HEK293 (cell line): ENCODE measurements at regions not wholly inside any gene's neighbourhood (a gene's known extent, or its start where the extent isn't known, plus 50 kb on each side); places are given as distances from the start of the nearest gene placed in this dataset.

Experiments used
- CTCF ChIA-PET: fragments of 350-600 bp; formaldehyde crosslinking; extraction: SDS; loops from one replicate; lab custom pipeline; 2021; ENCODE audit warnings: antibody characterized with exemption; lab: Yijun Ruan, JAX
- POLR2A ChIA-PET: fragments of 300-600 bp; formaldehyde crosslinking; extraction: SDS; loops from one replicate; lab custom pipeline; 2020; ENCODE audit warnings: antibody characterized with exemption, inconsistent platforms; lab: Yijun Ruan, JAX
- H3K27ac ChIP-seq: fragments of 200-500 bp; sonication (Bioruptor generic); 2 replicates; pipeline ENCODE4 v1.5.1; 2014; ENCODE audit warnings: low read depth, low read length, control low read depth, inconsistent platforms; ENCODE audit errors: extremely low read depth
- H3K36me3 ChIP-seq, 2 experiments: fragments of 200-500 bp in 1 of 2; sonication (Bioruptor generic) in 1 of 2; 1 replicate in 1 of 2; 2 replicates in 1 of 2; pipeline ENCODE4 v1.5.1; 2014 to 2017; ENCODE audit warnings: inconsistent platforms in 2 of 2, low read length in 2 of 2; ENCODE audit not compliant: control insufficient read depth in 2 of 2, insufficient read depth in 1 of 2
- H3K4me1 ChIP-seq: fragments of 200-500 bp; sonication (Bioruptor generic); 2 replicates; pipeline ENCODE4 v1.5.1; 2014; ENCODE audit warnings: mild to moderate bottlenecking, low read length, inconsistent platforms; ENCODE audit not compliant: control insufficient read depth, insufficient read depth
- H3K4me3 ChIP-seq: 2 replicates; pipeline ENCODE4 v1.5.1; 2011; ENCODE audit warnings: low read depth, mild to moderate bottlenecking, control low read depth, low read length, moderate library complexity
- H3K9me3 ChIP-seq: fragments of 200-500 bp; sonication (Bioruptor generic); 2 replicates; pipeline ENCODE4 v1.5.1; 2014; ENCODE audit warnings: low read depth, low read length, inconsistent platforms; ENCODE audit not compliant: control insufficient read depth, insufficient read depth
- GLI2 ChIP-seq: fragments of 450-650 bp; formaldehyde crosslinking; IDR thresholded peaks from 2 replicates; pipeline ENCODE4; 2017; ENCODE audit warnings: missing biosample characterization, missing genetic modification characterization, low read depth, borderline replicate concordance
- GLIS1 ChIP-seq: fragments of 450-650 bp; formaldehyde crosslinking; IDR thresholded peaks from 2 replicates; pipeline ENCODE4 v1.5.1; 2016; ENCODE audit warnings: missing biosample characterization, missing genetic modification characterization
- GLIS2 ChIP-seq: fragments of 450-650 bp; formaldehyde crosslinking; IDR thresholded peaks from 2 replicates; pipeline ENCODE4 v1.5.1; 2016; ENCODE audit warnings: missing biosample characterization, missing genetic modification characterization
- HOXD13 ChIP-seq: sonication (generic); formaldehyde crosslinking; IDR thresholded peaks from 2 replicates; pipeline ENCODE4 v1.8.0; 2022; ENCODE audit warnings: missing genetic modification reagents, borderline replicate concordance
- KLF8 ChIP-seq: fragments of 450-650 bp; formaldehyde crosslinking; IDR thresholded peaks from 2 replicates; pipeline ENCODE4 v1.5.1; 2016; ENCODE audit warnings: missing biosample characterization, missing genetic modification characterization
- RBAK ChIP-seq: fragments of 450-650 bp; formaldehyde crosslinking; IDR thresholded peaks from 2 replicates; pipeline ENCODE4 v1.5.1; 2016; ENCODE audit warnings: missing biosample characterization, missing genetic modification characterization
- SCRT1 ChIP-seq: fragments of 450-650 bp; formaldehyde crosslinking; IDR thresholded peaks from 2 replicates; pipeline ENCODE4 v1.5.1; 2016; ENCODE audit warnings: missing biosample characterization, missing genetic modification characterization, borderline replicate concordance
- SP7 ChIP-seq: fragments of 450-650 bp; formaldehyde crosslinking; IDR thresholded peaks from 2 replicates; pipeline ENCODE4 v1.5.1; 2016; ENCODE audit warnings: missing biosample characterization, missing genetic modification characterization
- WT1 ChIP-seq: fragments of 450-650 bp; formaldehyde crosslinking; IDR thresholded peaks from 2 replicates; pipeline ENCODE4 v1.5.1; 2016; ENCODE audit warnings: missing biosample characterization, missing genetic modification characterization
- ZBTB8A ChIP-seq: fragments of 450-650 bp; formaldehyde crosslinking; IDR thresholded peaks from 2 replicates; pipeline ENCODE4 v1.5.1; 2016; ENCODE audit warnings: missing biosample characterization, missing genetic modification characterization
- ZIC2 ChIP-seq: fragments of 450-650 bp; formaldehyde crosslinking; IDR thresholded peaks from 2 replicates; pipeline ENCODE4 v1.5.1; 2016; ENCODE audit warnings: missing biosample characterization, missing genetic modification characterization
- ZNF10 ChIP-seq: fragments of 450-650 bp; formaldehyde crosslinking; IDR thresholded peaks from 2 replicates; pipeline ENCODE4 v1.5.1; 2017; ENCODE audit warnings: missing biosample characterization, missing genetic modification characterization
- ZNF146 ChIP-seq: fragments of 450-650 bp; formaldehyde crosslinking; IDR thresholded peaks from 2 replicates; pipeline ENCODE4 v1.5.1; 2016; ENCODE audit warnings: missing biosample characterization, missing genetic modification characterization
- ZNF157 ChIP-seq: fragments of 450-650 bp; formaldehyde crosslinking; IDR thresholded peaks from 2 replicates; pipeline ENCODE4 v1.5.1; 2016; ENCODE audit warnings: missing biosample characterization, missing genetic modification characterization
- ZNF16 ChIP-seq: fragments of 450-650 bp; formaldehyde crosslinking; IDR thresholded peaks from 2 replicates; pipeline ENCODE4 v1.5.1; 2016; ENCODE audit warnings: low read depth, missing biosample characterization, missing genetic modification characterization
- ZNF274 ChIP-seq, 2 experiments: fragments of 200-500 bp in 1 of 2; fragments of 450-650 bp in 1 of 2; sonication (Bioruptor generic) in 1 of 2; formaldehyde crosslinking in 1 of 2; IDR thresholded peaks; 2 replicates each; pipeline versions ENCODE4 v1.5.1 to v1.6.1; 2014 to 2016; ENCODE audit warnings: borderline replicate concordance in 1 of 2, inconsistent platforms in 1 of 2, low read length in 1 of 2, missing biosample characterization in 1 of 2, missing genetic modification characterization in 1 of 2
- ZNF404 ChIP-seq: fragments of 450-650 bp; formaldehyde crosslinking; IDR thresholded peaks from 2 replicates; pipeline ENCODE4 v1.5.1; 2017; ENCODE audit warnings: missing biosample characterization, missing genetic modification characterization
- ZNF747 ChIP-seq: fragments of 450-650 bp; formaldehyde crosslinking; IDR thresholded peaks from 2 replicates; pipeline ENCODE4 v1.5.1; 2016; ENCODE audit warnings: missing biosample characterization, missing genetic modification characterization
- ZNF76 ChIP-seq: fragments of 450-650 bp; formaldehyde crosslinking; IDR thresholded peaks from 2 replicates; pipeline ENCODE4; 2016; ENCODE audit warnings: low read depth, missing biosample characterization, missing genetic modification characterization, borderline replicate concordance
- ZNF768 ChIP-seq: fragments of 450-650 bp; formaldehyde crosslinking; IDR thresholded peaks from 2 replicates; pipeline ENCODE4 v1.5.1; 2018; ENCODE audit warnings: missing biosample characterization, mild to moderate bottlenecking, missing genetic modification characterization
- ZNF777 ChIP-seq: fragments of 450-650 bp; formaldehyde crosslinking; IDR thresholded peaks from 2 replicates; pipeline ENCODE4 v1.5.1; 2017; ENCODE audit warnings: missing biosample characterization, missing genetic modification characterization, borderline replicate concordance
- ZNF785 ChIP-seq: fragments of 450-650 bp; formaldehyde crosslinking; IDR thresholded peaks from 2 replicates; pipeline ENCODE4 v1.5.1; 2016; ENCODE audit warnings: missing biosample characterization, missing genetic modification characterization
- ZNF792 ChIP-seq: fragments of 450-650 bp; formaldehyde crosslinking; IDR thresholded peaks from 2 replicates; pipeline ENCODE4 v1.5.1; 2016; ENCODE audit warnings: missing biosample characterization, missing genetic modification characterization
- TF ChIP-seq, protein P1 (sequence below): fragments of 450-650 bp; formaldehyde crosslinking; IDR thresholded peaks from 2 replicates; pipeline ENCODE4 v1.5.1; 2017; ENCODE audit warnings: missing biosample characterization, missing genetic modification characterization
- TF ChIP-seq, protein P2 (sequence below): fragments of 450-650 bp; formaldehyde crosslinking; IDR thresholded peaks from 2 replicates; pipeline ENCODE4 v1.5.1; 2016; ENCODE audit warnings: missing biosample characterization, missing genetic modification characterization
- TF ChIP-seq, protein P3 (sequence below): fragments of 450-650 bp; formaldehyde crosslinking; IDR thresholded peaks from 2 replicates; pipeline ENCODE4 v1.5.1; 2017; ENCODE audit warnings: missing biosample characterization, missing genetic modification characterization
- TF ChIP-seq, protein P4 (sequence below): IDR thresholded peaks from 2 replicates; pipeline ENCODE4 v1.6.1; 2011; ENCODE audit warnings: mild to moderate bottlenecking, low read depth, low read length, borderline replicate concordance

DNA sequence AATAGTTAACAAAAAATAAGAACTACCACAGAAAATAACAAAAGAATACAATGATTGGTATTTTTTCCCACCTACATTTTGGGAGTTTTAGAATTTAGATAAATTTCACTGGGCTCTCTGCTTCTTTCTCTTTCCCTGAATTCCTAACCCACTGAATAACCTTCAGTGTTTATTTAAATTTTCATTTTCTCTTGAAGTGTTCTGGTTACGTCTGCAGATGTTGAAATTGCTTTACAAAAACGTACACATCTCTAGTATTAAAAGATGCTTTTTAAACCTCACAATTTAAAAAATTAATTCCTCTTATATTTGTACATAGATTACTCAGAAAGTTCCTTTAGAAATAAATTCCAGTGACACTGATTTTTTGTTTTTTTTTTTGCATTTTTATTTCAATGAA lies 158.7 kb upstream of the TUT7 start:
- Histone ChIP-seq H3K4me1 (no peaks in the 10 kb centered on the region), H3K4me3 (no peak overlapping the region)
- POLR2A ChIA-PET, result interaction anchor here (1.3 kb wide), 1 partner anchor 19 kb away, joined by 3 read pairs; no protein-coding TSS in a partner anchor
- CTCF ChIA-PET, result no interaction called here
- TF ChIP-seq, protein P1, sequence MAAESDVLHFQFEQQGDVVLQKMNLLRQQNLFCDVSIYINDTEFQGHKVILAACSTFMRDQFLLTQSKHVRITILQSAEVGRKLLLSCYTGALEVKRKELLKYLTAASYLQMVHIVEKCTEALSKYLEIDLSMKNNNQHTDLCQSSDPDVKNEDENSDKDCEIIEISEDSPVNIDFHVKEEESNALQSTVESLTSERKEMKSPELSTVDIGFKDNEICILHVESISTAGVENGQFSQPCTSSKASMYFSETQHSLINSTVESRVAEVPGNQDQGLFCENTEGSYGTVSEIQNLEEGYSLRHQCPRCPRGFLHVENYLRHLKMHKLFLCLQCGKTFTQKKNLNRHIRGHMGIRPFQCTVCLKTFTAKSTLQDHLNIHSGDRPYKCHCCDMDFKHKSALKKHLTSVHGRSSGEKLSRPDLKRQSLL (tag by site-specific recombination), result no peak
- TF ChIP-seq ZNF777 (tag by site-specific recombination), result no peak
- no peak for TF ChIP-seq ZNF404 (tag by site-specific recombination)
- TF ChIP-seq ZNF10 (tag by site-specific recombination), result no peak
- TF ChIP-seq GLI2 (tag by site-specific recombination), result no peak
- TF ChIP-seq, all 188 proteins: peak for 0
- H3K9me3 ChIP-seq, result no peaks in the 10 kb centered on the region
- no peak overlapping the region for H3K27ac ChIP-seq
- no peaks in the 10 kb centered on the region for H3K36me3 ChIP-seq

DNA sequence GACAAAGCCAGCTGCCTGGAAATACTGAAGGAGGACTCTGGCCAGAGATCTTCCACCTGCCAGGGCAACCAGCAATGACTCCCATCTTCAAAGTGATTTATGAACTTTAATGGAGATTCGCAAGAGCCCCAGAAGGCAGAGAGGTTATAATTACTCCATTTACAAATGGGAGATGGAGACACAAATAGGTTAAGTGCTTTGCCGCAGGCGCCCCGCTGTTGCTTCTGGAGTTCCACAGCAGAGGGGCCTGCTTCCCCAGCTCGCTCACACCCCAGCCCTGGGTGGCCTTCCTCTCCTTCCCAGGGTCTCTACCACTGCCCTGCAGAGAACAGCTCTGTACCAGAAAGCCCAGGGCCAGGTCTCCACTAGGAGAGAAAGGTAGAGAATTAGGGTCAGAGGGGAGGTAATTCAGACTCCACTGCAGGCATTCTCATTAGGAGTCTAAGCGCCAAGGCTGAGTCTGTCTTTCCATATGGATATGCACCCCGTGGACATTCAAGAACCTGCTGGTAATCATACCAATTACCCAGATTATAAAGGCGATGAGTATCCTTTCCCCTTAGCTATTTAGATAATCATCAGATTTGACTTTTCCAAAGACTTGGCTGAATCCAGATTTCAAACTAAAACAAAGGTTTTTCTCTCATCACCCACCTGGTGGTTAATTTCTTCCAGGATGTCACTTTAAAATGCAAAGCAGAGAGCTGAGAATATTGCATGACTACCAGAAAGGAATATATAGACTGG lies 157.6 kb upstream of the TUT7 start:
- H3K27ac ChIP-seq, result no peak overlapping the region
- H3K9me3 ChIP-seq, result no peaks in the 10 kb centered on the region
- no peaks in the 10 kb centered on the region for H3K36me3 ChIP-seq
- no peak overlapping the region for H3K4me3 ChIP-seq
- H3K4me1 ChIP-seq, result no peaks in the 10 kb centered on the region
- POLR2A ChIA-PET, result interaction anchor here (0.6 kb wide), 1 partner anchor 799 kb away, joined by 3 read pairs; no protein-coding TSS in a partner anchor
- CTCF ChIA-PET, result no interaction called here
- TF ChIP-seq ZIC2 (peak; percentile 91), WT1 (no peak), ZNF157 (no peak), HOXD13 (no peak), KLF8 (tag by site-specific recombination) (no peak), GLIS1 (tag by site-specific recombination) (peak; percentile 33; the same call in 1 of the 2 replicates), ZNF16 (tag by site-specific recombination) (no peak), ZNF785 (no peak), ZNF768 (no peak), SCRT1 (tag by site-specific recombination) (no peak), ZNF747 (no peak), SP7 (tag by site-specific recombination) (peak; percentile 49; the same call in 1 of the 2 replicates), RBAK (tag by site-specific recombination) (no peak), ZBTB8A (tag by site-specific recombination) (no peak; the same call in 1 of the 2 replicates), ZNF146 (tag by site-specific recombination) (no peak), ZNF274 (IDR thresholded peaks at IDR 0.05; ENCODE audit: low read length) (no peak), ZNF274 (tag by site-specific recombination; IDR thresholded peaks at IDR 0.05; ENCODE audit: borderline replicate concordance) (no peak), ZNF76 (tag by site-specific recombination) (no peak), ZNF792 (tag by site-specific recombination) (no peak), GLIS2 (tag by site-specific recombination) (0 out of 2 replicates have a peak, but pooled peaks have one; percentile 19)
- TF ChIP-seq, protein P2, sequence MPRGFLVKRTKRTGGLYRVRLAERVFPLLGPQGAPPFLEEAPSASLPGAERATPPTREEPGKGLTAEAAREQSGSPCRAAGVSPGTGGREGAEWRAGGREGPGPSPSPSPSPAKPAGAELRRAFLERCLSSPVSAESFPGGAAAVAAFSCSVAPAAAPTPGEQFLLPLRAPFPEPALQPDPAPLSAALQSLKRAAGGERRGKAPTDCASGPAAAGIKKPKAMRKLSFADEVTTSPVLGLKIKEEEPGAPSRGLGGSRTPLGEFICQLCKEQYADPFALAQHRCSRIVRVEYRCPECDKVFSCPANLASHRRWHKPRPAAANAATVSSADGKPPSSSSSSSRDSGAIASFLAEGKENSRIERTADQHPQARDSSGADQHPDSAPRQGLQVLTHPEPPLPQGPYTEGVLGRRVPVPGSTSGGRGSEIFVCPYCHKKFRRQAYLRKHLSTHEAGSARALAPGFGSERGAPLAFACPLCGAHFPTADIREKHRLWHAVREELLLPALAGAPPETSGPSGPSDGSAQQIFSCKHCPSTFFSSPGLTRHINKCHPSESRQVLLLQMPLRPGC (tag by site-specific recombination), result no peak
- TF ChIP-seq, protein P3, sequence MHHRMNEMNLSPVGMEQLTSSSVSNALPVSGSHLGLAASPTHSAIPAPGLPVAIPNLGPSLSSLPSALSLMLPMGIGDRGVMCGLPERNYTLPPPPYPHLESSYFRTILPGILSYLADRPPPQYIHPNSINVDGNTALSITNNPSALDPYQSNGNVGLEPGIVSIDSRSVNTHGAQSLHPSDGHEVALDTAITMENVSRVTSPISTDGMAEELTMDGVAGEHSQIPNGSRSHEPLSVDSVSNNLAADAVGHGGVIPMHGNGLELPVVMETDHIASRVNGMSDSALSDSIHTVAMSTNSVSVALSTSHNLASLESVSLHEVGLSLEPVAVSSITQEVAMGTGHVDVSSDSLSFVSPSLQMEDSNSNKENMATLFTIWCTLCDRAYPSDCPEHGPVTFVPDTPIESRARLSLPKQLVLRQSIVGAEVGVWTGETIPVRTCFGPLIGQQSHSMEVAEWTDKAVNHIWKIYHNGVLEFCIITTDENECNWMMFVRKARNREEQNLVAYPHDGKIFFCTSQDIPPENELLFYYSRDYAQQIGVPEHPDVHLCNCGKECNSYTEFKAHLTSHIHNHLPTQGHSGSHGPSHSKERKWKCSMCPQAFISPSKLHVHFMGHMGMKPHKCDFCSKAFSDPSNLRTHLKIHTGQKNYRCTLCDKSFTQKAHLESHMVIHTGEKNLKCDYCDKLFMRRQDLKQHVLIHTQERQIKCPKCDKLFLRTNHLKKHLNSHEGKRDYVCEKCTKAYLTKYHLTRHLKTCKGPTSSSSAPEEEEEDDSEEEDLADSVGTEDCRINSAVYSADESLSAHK (tag by site-specific recombination), result no peak
- TF ChIP-seq, protein P4, sequence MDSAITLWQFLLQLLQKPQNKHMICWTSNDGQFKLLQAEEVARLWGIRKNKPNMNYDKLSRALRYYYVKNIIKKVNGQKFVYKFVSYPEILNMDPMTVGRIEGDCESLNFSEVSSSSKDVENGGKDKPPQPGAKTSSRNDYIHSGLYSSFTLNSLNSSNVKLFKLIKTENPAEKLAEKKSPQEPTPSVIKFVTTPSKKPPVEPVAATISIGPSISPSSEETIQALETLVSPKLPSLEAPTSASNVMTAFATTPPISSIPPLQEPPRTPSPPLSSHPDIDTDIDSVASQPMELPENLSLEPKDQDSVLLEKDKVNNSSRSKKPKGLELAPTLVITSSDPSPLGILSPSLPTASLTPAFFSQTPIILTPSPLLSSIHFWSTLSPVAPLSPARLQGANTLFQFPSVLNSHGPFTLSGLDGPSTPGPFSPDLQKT, result no peak
